Activated naive CD8-positive, alpha-beta T cell treated with anti-CD3 and anti-CD28 coated beads for 36 hours (primary cell): ENCODE measurements at regions not wholly inside any gene's neighbourhood (a gene's known extent, or its start where the extent isn't known, plus 50 kb on each side); places are given as distances from the start of the nearest gene placed in this dataset.

Experiments
- DNase-seq: peaks from one replicate; pipeline ENCODE4 v3.0.0; 2021
- H3K27ac Mint-ChIP-seq: one replicate; pipeline ENCODE4 v1.8.0; 2022; ENCODE audit warnings: mild to moderate bottlenecking, moderate library complexity, mixed read lengths
- H3K27me3 Mint-ChIP-seq: one replicate; pipeline ENCODE4 v1.8.0; 2022; ENCODE audit warnings: mild to moderate bottlenecking, mixed read lengths
- H3K36me3 Mint-ChIP-seq: one replicate; pipeline ENCODE4 v1.8.0; 2021; ENCODE audit warnings: mild to moderate bottlenecking, mixed read lengths
- H3K4me1 Mint-ChIP-seq: one replicate; pipeline ENCODE4 v1.8.0; 2021; ENCODE audit warnings: mixed read lengths
- H3K4me3 Mint-ChIP-seq: one replicate; pipeline ENCODE4 v1.8.0; 2022; ENCODE audit warnings: mild to moderate bottlenecking, moderate library complexity, mixed read lengths
- H3K9me3 Mint-ChIP-seq: one replicate; pipeline ENCODE4 v1.8.0; 2022; ENCODE audit warnings: mixed read lengths

GRCh38 chr18:39870591-39870990 is 2084.4 kb upstream of the PIK3C3 start:
- Mint-ChIP-seq H3K27me3 (no peaks in the 10 kb centered on the region), H3K27ac (no peak overlapping the region), H3K9me3 (peaks cover 2% of the 10 kb centered on the region), H3K4me1 (no peaks in the 10 kb centered on the region), H3K4me3 (no peak overlapping the region), H3K36me3 (no peaks in the 10 kb centered on the region)
- no peak for DNase-seq

- no peak for DNase-seq
- Mint-ChIP-seq H3K4me3 (no peak overlapping the region), H3K4me1 (no peaks in the 10 kb centered on the region), H3K36me3 (no peaks in the 10 kb centered on the region), H3K27ac (no peak overlapping the region), H3K9me3 (peaks cover 2% of the 10 kb centered on the region), H3K27me3 (no peaks in the 10 kb centered on the region)
Observed at GRCh38 chr18:39863916-39864315, 2091.1 kb upstream of the PIK3C3 start.

- Mint-ChIP-seq H3K4me1 (no peaks in the 10 kb centered on the region), H3K27me3 (no peaks in the 10 kb centered on the region), H3K4me3 (no peak overlapping the region), H3K9me3 (peaks cover 2% of the 10 kb centered on the region), H3K27ac (no peak overlapping the region), H3K36me3 (no peaks in the 10 kb centered on the region)
- no peak for DNase-seq
Observed at GRCh38 chr18:39862341-39862740, 2092.7 kb upstream of the PIK3C3 start.

- H3K4me3 Mint-ChIP-seq = no peak overlapping the region
- H3K9me3 Mint-ChIP-seq = peaks cover 2% of the 10 kb centered on the region
Observed at GRCh38 chr18:39854291-39854690, 2100.7 kb upstream of the PIK3C3 start.

GRCh38 chr18:39846265-39846664 is 2108.8 kb upstream of the PIK3C3 start:
- Mint-ChIP-seq H3K4me3 (no peak overlapping the region), H3K9me3 (no peaks in the 10 kb centered on the region), H3K36me3 (no peaks in the 10 kb centered on the region), H3K27me3 (peaks cover 16% of the 10 kb centered on the region), H3K27ac (no peak overlapping the region), H3K4me1 (no peaks in the 10 kb centered on the region)
- DNase-seq = no peak

More at GRCh38 chr18:39854291-39854690, 2100.7 kb upstream of the PIK3C3 start:
- H3K4me1 Mint-ChIP-seq = no peaks in the 10 kb centered on the region
- no peaks in the 10 kb centered on the region for H3K36me3 Mint-ChIP-seq
- no peak overlapping the region for H3K27ac Mint-ChIP-seq
- H3K27me3 Mint-ChIP-seq = no peaks in the 10 kb centered on the region
- DNase-seq = no peak

GRCh38 chr18:39845631-39846030 is 2109.4 kb upstream of the PIK3C3 start:
- Mint-ChIP-seq H3K9me3 (no peaks in the 10 kb centered on the region), H3K4me1 (peaks cover 2% of the 10 kb centered on the region)
- no peak for DNase-seq

GRCh38 chr18:39845106-39845505 is 2109.9 kb upstream of the PIK3C3 start:
- no peak for DNase-seq
- peaks cover 2% of the 10 kb centered on the region for H3K4me1 Mint-ChIP-seq
- H3K27me3 Mint-ChIP-seq = peaks cover 28% of the 10 kb centered on the region
- H3K36me3 Mint-ChIP-seq = no peaks in the 10 kb centered on the region
- H3K9me3 Mint-ChIP-seq = no peaks in the 10 kb centered on the region
- no peak overlapping the region for H3K4me3 Mint-ChIP-seq
- no peak overlapping the region for H3K27ac Mint-ChIP-seq

More at GRCh38 chr18:39845631-39846030, 2109.4 kb upstream of the PIK3C3 start:
- no peaks in the 10 kb centered on the region for H3K36me3 Mint-ChIP-seq
- no peak overlapping the region for H3K4me3 Mint-ChIP-seq
- H3K27ac Mint-ChIP-seq = no peak overlapping the region
- H3K27me3 Mint-ChIP-seq = peaks cover 22% of the 10 kb centered on the region

- no peak overlapping the region for H3K4me3 Mint-ChIP-seq
- H3K9me3 Mint-ChIP-seq = no peaks in the 10 kb centered on the region
- no peak overlapping the region for H3K27ac Mint-ChIP-seq
- H3K4me1 Mint-ChIP-seq = peaks cover 2% of the 10 kb centered on the region
- DNase-seq = no peak
- H3K27me3 Mint-ChIP-seq = peaks cover 34% of the 10 kb centered on the region
- no peaks in the 10 kb centered on the region for H3K36me3 Mint-ChIP-seq
Observed at GRCh38 chr18:39843546-39843945, 2111.5 kb upstream of the PIK3C3 start.

GRCh38 chr18:39842366-39842914 is 2112.6 kb upstream of the PIK3C3 start:
- Mint-ChIP-seq H3K36me3 (no peaks in the 10 kb centered on the region), H3K9me3 (no peaks in the 10 kb centered on the region), H3K4me1 (peaks cover 2% of the 10 kb centered on the region), H3K27ac (no peak overlapping the region), H3K4me3 (no peak overlapping the region), H3K27me3 (peaks cover 34% of the 10 kb centered on the region)
- no peak for DNase-seq

- Mint-ChIP-seq H3K27me3 (peaks cover 34% of the 10 kb centered on the region), H3K4me1 (peaks cover 2% of the 10 kb centered on the region), H3K9me3 (no peaks in the 10 kb centered on the region), H3K4me3 (no peak overlapping the region), H3K27ac (no peak overlapping the region), H3K36me3 (no peaks in the 10 kb centered on the region)
- DNase-seq = no peak
Observed at GRCh38 chr18:39841482-39842365, 2113.3 kb upstream of the PIK3C3 start.

- peaks cover 2% of the 10 kb centered on the region for H3K4me1 Mint-ChIP-seq
- no peaks in the 10 kb centered on the region for H3K9me3 Mint-ChIP-seq
- no peak overlapping the region for H3K27ac Mint-ChIP-seq
- H3K4me3 Mint-ChIP-seq = no peak overlapping the region
- no peaks in the 10 kb centered on the region for H3K36me3 Mint-ChIP-seq
- H3K27me3 Mint-ChIP-seq = peaks cover 34% of the 10 kb centered on the region
- DNase-seq = no peak
Observed at GRCh38 chr18:39840856-39841481, 2114.1 kb upstream of the PIK3C3 start.

- peaks cover 2% of the 10 kb centered on the region for H3K4me1 Mint-ChIP-seq
- no peaks in the 10 kb centered on the region for H3K9me3 Mint-ChIP-seq
- no peak for DNase-seq
- no peaks in the 10 kb centered on the region for H3K36me3 Mint-ChIP-seq
- peaks cover 34% of the 10 kb centered on the region for H3K27me3 Mint-ChIP-seq
- no peak overlapping the region for H3K4me3 Mint-ChIP-seq
- no peak overlapping the region for H3K27ac Mint-ChIP-seq
Observed at GRCh38 chr18:39840406-39840805, 2114.6 kb upstream of the PIK3C3 start.

GRCh38 chr18:39839782-39840181 is 2115.3 kb upstream of the PIK3C3 start:
- H3K36me3 Mint-ChIP-seq = no peaks in the 10 kb centered on the region
- no peak overlapping the region for H3K27ac Mint-ChIP-seq
- no peaks in the 10 kb centered on the region for H3K9me3 Mint-ChIP-seq

GRCh38 chr18:39838831-39839230 is 2116.2 kb upstream of the PIK3C3 start:
- Mint-ChIP-seq H3K27me3 (peaks cover 31% of the 10 kb centered on the region), H3K27ac (no peak overlapping the region), H3K36me3 (no peaks in the 10 kb centered on the region), H3K4me3 (no peak overlapping the region), H3K4me1 (peaks cover 2% of the 10 kb centered on the region), H3K9me3 (no peaks in the 10 kb centered on the region)
- no peak for DNase-seq

More at GRCh38 chr18:39839782-39840181, 2115.3 kb upstream of the PIK3C3 start:
- no peak overlapping the region for H3K4me3 Mint-ChIP-seq
- no peak for DNase-seq
- peaks cover 2% of the 10 kb centered on the region for H3K4me1 Mint-ChIP-seq
- H3K27me3 Mint-ChIP-seq = peaks cover 34% of the 10 kb centered on the region

GRCh38 chr18:39835303-39836030 is 2119.6 kb upstream of the PIK3C3 start:
- Mint-ChIP-seq H3K27ac (no peak overlapping the region), H3K36me3 (no peaks in the 10 kb centered on the region), H3K4me1 (no peaks in the 10 kb centered on the region), H3K27me3 (peaks cover 13% of the 10 kb centered on the region), H3K4me3 (no peak overlapping the region), H3K9me3 (no peaks in the 10 kb centered on the region)
- no peak for DNase-seq
